Hematopoietic multipotent progenitor cell (in vitro differentiated cells): ENCODE measurements at regions not wholly inside any gene's neighbourhood (a gene's known extent, or its start where the extent isn't known, plus 50 kb on each side); places are given as distances from the start of the nearest gene placed in this dataset.

Source experiments
- DNase-seq, 3 donors: peaks; one replicate each; pipeline ENCODE4 v3.0.0-alpha.2; 2011 to 2015; ENCODE audit warnings: low read depth in 2 of 3, low spot score in 2 of 3

DNA sequence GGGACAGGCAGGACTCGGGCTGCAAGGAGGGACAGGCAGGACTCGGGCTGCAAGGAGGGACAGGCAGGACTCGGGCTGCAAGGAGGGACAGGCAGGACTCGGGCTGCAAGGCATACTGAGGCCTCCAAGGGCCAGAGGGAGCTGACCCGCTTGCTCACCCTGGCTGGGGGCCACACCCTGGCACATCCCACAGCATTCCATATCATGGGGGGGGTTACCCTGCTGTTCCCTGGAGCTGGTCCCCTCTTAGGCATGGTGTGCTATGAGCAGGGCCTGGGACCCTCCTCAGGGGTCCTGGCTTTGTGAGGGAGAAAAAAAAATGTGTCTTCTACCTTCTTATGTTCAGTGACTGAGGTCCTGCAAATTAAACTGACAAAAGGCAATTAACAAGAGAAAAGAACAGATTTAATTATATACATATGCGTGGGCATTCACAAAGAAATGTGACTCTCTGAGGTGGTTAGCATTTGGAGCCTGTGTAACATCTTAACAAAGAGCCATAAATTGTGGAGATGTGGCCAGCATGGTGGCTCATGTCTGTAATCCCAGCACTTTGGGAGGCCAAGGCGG is 97.6 kb upstream of the ALDH1A3 start:
- DNase-seq = no peak

DNA sequence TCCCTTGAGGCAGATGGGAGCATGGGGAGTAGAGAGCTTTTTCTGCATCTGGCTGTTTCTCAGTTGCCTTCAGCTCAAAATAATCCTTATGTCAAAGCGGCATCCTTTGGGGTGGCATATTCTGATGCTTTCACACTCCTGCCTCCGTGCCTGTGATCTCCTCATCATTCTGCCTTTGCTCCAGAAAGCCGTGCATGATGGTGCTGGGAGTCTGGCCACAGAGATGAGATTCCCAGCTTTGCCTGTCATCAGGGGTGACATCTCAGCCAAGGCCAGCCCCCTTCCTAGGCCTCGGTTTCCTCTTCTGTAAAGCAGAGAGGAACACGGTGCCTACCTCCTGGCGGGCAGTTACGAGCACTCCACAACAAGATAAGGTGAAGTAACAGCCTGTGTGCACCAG is 96.3 kb upstream of the ALDH1A3 start:
- no peak for DNase-seq

DNA sequence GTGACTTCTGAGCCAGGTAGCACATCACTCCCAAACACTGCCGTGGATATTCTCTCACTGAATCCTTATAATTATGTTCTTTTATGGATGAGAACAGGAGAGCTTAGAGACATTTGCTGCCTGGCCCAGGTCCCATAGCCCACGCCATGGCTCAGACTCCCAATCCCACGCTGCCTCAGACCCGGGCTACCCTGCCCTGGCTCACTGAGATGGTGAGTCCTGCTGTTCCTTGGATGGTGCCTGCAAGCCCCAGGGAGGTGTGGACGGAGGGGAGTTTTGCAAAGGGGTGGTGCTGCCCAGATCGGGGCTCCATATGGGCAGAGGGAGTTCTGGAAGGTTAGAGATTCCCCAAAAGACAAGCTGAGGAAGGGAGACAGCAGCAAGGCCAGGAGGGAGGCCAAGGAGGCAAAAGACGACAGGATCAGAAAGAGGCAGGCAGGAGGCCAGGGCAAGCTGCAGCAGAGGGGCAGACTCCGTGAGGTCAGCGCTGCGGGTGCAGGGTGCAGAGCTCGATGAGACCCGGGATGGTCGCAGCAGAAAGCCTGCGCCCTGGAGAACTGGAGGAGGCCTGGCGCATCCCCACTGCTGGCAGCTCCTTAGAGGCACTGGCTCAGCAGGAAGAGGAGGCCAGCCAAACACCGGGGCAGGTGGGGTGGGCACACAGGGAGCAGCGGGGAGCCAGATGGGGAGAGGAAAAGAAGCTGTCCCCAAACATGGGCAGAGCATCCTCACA is 95.7 kb upstream of the ALDH1A3 start:
- DNase-seq = no peak

DNA sequence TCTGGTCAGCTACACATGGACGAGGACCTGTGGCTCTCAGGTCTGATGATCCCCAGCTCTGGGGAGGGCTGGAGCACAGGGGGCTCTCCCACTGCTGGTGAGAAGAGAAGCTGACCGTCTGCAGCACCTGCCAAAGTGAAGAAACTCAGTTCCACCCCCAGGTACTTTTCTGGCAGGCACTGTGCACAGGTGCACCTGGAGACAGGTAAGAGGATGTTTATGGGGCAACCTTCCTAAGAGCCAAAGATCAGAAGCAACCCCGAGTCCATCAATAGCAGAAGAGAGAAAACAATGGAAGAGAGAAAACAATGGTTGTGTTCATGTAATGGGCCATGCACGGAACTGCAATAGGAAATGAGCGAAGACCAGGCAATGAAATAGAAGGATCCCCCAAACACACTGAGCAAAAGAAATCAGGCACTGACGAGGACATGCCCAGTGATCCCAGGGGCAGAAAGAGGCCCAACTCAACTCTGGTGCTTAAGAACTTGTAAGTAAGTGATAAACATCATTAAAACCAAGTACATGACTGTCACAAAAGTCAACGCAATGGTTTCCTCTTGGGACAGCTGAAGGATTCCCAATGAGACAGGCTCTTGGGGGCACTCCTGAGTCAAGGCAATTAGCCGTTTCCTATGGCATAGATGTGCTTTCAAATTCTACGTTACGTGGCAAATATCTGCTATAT is 95.0 kb upstream of the ALDH1A3 start:
- no peak for DNase-seq

DNA sequence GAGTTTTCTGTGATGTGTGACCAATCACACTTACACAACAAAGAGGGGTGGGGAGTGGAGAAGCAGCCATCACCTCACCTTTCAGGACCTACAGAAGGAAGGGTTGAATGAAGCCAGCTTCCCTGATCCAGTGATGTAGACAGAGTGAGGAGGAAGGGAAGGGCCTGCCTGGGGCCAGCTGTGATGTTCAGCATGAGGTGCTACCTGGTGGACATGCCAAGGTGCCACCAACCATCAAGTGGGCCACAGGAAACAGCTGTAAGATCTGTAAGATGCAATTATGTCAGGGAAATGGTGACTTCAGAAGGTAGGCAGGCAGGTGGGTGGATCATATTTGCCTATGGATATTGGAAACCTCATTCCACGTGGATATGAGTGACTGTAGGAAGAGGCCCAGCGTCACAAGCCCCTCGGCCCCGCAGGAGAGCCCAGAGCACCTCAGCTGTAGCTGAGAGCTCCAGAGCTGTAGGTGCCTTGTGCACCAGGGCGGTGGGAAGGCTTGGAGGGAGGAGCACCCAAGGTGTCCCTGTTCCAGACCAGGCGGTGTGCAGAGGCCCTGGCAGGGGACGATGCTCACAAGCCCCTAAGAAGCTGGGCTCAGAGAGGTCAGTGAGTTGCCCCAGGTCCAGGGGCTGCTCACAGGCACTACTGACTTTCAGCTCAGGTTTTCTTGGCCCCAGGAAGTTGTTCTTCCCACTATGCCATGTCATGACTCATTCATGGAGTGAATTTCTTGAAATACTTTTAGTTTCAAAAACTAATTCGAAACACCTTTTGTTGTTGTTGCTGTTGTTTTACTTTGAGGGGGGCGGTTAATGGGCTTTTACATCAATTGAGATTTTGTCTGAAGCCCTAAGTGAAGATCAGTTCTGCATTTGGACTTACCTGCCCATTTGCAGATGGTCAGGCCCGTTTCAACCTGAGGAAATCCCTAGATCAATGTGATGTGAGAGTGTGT is 94.2 kb upstream of the ALDH1A3 start:
- DNase-seq = no peak

DNA sequence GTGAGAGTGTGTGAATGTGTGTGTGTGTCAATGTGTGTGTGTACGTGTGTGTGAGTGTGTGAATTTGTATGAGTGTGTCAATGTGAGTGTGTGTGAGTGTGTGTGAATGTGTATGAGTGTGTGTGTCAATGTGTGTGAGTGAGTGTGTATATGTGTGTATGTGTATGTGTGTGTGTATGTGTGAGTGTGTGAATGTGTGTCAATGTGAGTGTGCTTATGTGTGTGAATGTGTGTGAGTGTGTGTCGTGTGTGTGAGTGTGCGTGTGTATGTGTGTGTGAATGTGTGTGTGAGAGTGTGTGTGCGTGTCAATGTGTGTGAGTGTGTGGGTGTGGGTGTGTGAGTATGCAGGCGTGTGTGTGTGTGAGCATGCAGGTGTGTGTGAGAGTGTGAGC is 93.5 kb upstream of the ALDH1A3 start:
- DNase-seq = no peak

DNA sequence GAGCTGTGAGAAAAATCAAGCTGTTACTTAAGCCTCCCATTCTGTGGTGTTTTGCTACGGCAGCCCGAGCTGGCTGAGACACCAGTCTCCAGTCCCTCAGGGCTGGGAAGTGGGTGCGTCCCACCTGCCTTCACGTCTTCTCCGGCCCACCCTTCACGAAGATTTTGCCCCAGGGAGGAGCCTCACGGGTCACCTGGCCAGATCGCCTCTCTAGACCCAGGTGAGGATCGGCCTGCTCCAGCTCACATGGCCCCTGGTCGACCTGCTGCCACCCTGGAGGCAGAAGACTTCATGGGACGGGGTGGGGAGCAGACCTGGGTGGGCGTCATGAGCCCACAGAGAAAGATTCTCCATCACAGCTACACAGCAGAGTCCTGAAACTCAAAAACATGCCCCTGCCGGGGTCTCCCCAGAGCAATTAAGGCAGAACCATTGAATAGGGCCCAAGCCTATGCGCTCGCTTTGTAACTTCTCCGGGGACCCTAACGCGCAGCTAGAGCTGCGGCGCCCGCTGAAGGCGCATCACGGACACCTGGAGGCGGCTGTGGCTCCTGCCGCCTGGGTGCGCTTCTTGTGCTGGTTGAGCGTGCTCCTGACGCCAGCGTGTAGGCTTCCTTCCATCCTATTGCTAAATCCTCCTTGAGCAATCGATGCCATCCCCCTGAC is 92.6 kb upstream of the ALDH1A3 start:
- DNase-seq = no peak

DNA sequence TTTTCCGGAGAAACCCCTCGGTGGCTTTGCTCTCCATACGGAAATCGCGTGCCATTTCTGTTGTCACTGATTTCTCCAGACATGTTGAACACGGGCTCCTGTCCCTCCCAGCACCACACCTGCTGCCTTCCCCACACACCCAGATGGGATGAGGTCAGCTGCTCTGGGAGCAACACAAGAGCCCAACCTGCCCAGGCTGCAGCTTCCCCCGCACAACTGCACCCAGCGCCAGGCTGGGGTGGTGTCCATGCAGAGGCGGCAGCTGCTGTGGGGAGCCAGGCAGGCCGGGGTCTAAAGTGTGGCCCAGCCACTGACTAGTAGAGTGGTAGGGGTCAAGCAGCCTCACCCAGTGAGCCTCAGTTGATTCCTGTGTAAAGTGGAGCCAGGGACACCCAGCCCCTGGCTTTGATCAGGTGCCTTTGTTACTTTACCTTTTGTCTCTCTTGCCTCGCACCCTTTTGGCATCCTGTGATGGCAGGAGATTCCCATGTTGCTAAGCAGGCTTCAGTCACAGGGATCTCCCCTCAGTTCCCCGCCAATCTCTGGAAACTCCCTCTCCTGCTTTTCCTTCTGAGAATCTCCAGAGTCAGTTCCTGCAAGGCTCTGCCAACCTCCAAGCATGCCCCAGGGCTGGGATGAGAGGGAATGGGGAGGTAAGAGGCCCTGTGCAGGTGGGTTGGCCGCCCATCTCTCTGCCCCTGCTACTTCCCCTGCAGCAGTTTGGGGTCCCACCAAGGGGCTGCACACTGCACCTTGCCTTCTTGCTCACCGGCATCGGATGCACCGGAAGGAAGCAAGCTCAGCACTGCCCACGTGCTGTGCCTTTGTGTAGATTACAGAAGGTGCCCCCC is 91.8 kb upstream of the ALDH1A3 start:
- DNase-seq = no peak

DNA sequence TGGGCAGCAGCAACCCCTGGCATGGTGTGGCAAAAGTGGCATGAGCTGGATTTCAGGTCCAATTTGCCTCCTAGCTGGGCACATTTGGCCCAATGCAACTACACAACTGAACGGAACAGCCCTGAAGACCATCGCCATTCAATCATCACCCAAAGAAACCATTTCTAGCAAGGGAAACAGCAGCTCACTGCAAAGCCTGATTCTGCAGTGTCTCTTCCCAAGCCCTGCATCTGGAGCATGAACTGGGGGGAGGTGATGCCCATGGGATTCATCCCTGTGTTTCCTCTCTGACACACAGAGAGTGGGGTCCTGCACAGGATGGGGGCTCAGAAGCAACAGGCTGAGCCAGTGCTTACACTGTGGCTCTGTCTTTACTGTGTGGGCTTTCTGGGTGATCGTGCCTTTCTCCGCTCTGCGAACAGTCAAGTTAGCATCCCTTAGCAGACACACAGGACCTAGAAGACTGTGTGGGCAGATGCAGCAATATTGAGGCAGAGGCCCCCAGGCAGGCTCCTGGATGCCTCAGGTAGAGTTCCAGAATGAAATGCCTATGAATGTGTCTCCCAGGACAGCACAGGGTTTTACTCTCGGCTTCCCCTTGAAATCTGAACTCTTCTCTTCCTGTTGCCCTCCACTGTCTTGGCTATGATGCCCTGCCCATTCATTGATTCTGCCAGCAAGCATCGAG is 91.1 kb upstream of the ALDH1A3 start:
- no peak for DNase-seq

DNA sequence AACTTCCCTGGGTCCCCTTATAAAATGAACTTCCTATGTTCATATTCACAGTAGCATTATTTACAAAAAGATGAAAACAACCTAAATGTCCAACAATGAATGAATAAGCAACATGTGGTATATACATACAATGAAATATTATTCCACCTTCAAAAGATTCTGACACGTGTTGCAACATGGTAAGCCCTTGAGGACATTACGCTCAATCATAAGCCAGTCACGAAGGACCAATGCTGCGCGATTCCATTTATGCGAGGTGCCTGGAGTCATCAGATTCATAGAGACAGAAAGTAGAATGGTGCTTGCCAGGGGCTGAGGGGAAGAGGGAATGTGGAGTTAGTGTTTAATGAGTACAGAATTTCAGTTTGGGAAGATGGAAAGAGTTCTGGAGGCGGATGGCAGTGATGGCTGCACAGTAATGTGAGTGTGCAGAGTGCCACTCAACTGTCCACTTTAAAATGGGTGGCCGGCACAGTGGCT is 88.8 kb upstream of the ALDH1A3 start:
- no peak for DNase-seq

DNA sequence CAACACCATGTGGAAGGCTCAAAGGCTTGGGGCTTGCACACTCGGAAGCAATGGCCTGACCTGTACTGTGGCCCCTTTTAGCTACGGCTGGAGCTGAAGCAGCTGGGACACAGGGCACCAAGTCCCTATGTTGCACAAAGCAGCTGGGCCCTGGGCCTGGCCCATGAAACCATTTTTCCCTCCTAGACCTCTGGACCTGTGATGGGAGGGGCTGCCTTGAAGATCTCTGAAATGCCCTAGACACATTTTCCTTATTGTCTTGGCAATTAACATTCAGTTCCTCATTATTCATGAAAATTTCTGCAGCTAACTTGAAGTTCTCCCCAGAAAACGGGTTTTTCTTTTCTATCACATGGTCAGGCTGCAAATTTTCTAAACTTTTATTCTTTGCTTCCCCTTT is 85.6 kb upstream of the ALDH1A3 start:
- DNase-seq = no peak

DNA sequence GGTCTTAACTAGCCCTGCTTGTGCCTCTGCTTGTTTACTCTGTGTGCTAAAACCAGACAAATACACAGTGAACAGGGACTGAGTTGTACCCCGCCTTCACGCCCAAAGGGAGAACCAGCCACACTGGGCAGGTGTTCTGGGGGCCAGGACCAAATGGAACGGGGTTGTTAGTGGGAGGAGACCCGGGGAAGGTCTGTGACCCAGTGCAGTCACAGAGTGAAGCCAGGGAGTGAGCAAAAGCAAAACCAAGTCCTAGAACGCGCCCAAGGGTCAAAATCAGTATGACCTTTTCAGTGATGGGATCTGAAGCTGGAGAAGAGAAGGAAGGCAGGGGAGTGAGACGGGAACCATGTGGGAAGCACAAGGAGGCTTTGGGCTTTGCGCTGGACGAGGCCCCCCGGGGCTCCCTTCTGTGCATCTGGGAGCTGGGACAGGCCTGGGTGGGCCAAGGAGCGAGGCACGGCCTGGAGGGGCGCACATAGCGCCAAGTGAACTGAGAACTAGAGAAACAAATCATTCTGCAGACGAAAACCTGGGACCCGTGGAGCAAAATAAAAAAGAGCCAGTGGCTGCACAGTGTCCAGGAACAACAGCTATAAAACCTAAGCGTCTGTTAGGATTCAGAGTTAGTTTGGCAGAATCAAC is 78.3 kb upstream of the ALDH1A3 start:
- no peak for DNase-seq

DNA sequence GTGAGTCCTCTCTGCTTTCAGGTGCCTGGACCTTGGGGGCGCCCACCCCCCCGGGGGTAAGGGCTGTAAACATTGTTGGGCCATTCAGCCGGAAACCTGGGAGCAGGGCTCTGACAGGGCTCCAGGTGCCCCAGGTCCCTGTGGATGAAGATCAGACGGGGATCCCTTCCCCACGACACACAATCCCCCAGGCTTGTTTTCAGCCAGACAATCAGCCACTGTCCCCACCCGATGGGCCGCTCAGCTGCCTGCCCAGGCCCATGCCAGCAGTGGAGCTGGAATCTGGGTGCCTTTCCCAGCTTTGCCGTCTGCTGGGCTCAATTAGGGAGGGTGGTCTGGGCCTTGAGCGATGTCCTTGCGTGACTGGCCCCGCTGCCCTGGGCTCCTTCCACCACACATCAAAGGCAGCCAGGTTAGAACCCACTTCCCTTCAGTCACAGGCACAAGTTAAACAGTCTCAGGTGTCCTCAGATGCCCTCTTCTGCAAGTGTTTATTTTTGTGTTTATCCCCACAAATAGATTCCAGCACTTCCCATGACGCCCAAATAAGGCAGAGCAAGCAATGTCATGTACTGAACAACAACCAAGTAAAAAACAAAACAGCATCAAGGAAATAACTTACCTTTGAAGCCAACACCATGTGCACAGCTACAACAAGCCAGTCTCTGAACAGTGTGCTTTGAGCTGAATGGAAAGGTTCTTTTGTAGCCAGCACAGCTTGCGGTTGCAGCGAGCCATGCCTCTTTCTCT is 77.0 kb upstream of the ALDH1A3 start:
- no peak for DNase-seq

DNA sequence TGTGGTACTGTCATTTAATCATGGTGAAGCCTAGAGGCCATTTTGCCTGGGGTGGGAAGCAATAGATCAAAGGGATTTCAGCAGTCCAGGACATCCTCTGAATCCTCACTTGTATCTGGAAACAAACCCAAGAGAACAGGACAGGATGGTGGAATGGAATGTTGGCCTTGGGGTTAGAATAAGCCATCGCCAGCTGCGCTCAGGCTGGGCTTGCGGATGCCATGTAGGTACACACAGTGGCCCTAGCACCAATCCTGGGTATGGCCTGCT is 76.5 kb upstream of the ALDH1A3 start:
- DNase-seq = no peak

DNA sequence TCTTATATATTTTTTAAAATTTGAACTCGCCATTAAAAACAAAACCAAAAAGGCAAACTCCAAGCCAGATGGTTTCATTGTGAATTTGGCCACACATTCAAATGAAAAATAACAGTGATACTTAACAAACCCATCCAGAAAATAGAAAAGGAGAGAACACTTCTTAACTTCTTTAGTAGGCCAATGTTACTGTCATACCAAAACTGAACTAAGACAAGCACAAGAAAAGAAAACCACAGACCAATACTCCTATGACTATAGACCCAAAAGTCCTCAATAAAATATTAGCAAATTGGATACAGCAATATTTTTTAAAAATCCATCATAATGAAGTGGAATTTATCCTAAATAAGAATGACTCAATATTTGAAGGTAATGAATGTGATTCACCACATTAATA is 73.5 kb upstream of the ALDH1A3 start:
- DNase-seq = no peak

DNA sequence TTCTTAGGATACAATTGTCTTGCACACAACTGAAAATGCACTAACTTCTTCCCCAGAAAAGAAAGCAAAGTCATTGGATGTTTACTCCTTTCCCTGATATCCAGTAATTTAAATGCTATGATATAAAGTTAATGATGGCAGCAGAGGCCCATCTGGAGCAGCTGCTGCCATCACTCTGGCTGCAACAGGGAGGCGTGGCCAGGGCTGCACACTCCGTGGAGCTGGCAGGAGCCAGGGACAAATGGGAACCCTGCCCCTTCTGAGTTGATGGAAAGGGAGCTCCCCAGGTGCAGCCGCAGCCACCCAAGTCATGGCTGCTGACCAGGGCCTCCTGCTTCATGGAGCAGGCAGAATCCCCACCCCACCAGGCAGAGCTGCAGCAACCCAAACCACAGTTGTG is 72.6 kb upstream of the ALDH1A3 start:
- no peak for DNase-seq

DNA sequence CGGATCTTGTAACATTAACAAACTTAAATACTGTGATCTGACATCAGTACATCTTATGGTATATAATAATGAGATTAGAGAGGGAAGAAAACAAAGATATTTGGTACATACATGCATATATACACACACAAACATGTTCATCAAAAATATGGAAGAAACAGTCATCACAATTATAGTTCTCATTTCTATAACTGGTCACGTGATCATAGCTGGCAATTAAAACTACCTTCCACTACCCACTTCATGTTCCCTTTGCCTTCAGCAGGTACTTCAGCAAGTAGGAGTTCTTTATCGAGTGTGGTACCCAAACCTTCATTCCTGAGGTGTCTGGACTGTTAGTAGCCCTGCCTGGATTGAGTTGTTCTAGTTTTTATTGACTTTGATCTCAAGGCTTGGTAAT is 70.9 kb upstream of the ALDH1A3 start:
- DNase-seq = no peak

DNA sequence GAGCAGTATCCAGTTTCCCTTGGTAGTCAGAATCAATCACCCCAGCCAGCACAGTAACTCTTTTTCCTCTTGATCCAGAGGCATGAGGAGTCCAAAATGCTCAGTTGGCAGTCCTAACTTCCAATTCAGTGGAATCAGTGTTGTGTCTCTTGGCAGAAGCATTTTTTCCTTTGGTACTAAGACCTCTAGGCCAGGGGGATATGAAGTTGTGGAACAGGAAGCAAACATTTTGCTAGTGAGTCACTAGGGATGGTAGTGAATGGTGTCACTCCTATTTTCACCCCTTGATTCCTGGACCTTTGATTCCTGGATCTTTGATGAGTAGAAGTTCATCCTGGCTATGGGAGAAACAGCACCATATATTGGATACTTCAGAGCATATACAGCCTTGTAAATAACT is 70.5 kb upstream of the ALDH1A3 start:
- no peak for DNase-seq
